WERI-Rb-1 (cell line): ENCODE measurements at regions not wholly inside any gene's neighbourhood (a gene's known extent, or its start where the extent isn't known, plus 50 kb on each side); places are given as distances from the start of the nearest gene placed in this dataset.
A peak's percentile ranks its signal among the peaks of the same experiment; 100 is the strongest.

ENCODE experiments used
- DNase-seq: peaks from one replicate; pipeline ENCODE4 v3.0.0-alpha.2; 2020
- H3K27ac ChIP-seq: fragments of 250-450 bp; sonication (Bioruptor Pico); 2 replicates; pipeline ENCODE4 v1.5.1; 2020; ENCODE audit warnings: mild to moderate bottlenecking, moderate library complexity
- H3K27me3 ChIP-seq: fragments of 250-450 bp; sonication (Bioruptor Pico); 2 replicates; pipeline ENCODE4 v1.5.1; 2021; ENCODE audit warnings: mild to moderate bottlenecking, low read depth, moderate library complexity; ENCODE audit not compliant: insufficient read depth, severe bottlenecking
- H3K36me3 ChIP-seq: fragments of 250-450 bp; sonication (Bioruptor Pico); 2 replicates; pipeline ENCODE4 v1.5.1; 2020; ENCODE audit warnings: mild to moderate bottlenecking, moderate library complexity
- H3K4me3 ChIP-seq: 2 replicates; pipeline ENCODE4 v1.5.1; 2011; ENCODE audit warnings: low read depth, mild to moderate bottlenecking, control low read depth, low read length
- H3K9me3 ChIP-seq: fragments of 250-450 bp; sonication (Bioruptor Pico); 2 replicates; pipeline ENCODE4 v1.5.1; 2021; ENCODE audit warnings: mild to moderate bottlenecking, moderate library complexity; ENCODE audit not compliant: severe bottlenecking
- TF ChIP-seq, protein P1 (sequence below): IDR thresholded peaks from 2 replicates; pipeline ENCODE4 v1.5.1; 2011; ENCODE audit warnings: low read depth, mild to moderate bottlenecking, control low read depth, inconsistent platforms, low read length

DNA sequence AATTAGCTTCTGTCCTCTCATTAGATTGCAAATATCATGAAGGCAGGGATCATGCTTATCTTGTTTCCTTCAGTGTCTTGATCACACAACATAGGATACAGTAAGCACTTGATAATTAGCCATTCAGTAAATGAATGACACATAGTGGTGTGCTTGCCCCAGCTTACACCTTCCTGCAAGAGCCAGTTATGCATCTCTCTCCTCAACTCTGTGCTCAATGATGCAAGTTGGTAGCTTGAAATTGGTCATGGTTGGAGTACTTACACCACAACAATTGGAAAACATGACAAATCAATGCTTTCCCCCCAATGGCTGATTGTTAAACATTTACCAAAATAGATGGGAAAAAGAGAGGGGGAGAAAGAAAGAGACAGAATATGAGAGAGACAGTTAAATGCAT lies 129.2 kb downstream of the NUF2 start:
- no peak for DNase-seq
- Histone ChIP-seq H3K36me3 (no peaks in the 10 kb centered on the region), H3K9me3 (peaks cover 4% of the 10 kb centered on the region), H3K4me3 (no peak overlapping the region), H3K27me3 (no peaks in the 10 kb centered on the region), H3K27ac (no peak overlapping the region)
- TF ChIP-seq, protein P1, sequence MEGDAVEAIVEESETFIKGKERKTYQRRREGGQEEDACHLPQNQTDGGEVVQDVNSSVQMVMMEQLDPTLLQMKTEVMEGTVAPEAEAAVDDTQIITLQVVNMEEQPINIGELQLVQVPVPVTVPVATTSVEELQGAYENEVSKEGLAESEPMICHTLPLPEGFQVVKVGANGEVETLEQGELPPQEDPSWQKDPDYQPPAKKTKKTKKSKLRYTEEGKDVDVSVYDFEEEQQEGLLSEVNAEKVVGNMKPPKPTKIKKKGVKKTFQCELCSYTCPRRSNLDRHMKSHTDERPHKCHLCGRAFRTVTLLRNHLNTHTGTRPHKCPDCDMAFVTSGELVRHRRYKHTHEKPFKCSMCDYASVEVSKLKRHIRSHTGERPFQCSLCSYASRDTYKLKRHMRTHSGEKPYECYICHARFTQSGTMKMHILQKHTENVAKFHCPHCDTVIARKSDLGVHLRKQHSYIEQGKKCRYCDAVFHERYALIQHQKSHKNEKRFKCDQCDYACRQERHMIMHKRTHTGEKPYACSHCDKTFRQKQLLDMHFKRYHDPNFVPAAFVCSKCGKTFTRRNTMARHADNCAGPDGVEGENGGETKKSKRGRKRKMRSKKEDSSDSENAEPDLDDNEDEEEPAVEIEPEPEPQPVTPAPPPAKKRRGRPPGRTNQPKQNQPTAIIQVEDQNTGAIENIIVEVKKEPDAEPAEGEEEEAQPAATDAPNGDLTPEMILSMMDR: no peak

DNA sequence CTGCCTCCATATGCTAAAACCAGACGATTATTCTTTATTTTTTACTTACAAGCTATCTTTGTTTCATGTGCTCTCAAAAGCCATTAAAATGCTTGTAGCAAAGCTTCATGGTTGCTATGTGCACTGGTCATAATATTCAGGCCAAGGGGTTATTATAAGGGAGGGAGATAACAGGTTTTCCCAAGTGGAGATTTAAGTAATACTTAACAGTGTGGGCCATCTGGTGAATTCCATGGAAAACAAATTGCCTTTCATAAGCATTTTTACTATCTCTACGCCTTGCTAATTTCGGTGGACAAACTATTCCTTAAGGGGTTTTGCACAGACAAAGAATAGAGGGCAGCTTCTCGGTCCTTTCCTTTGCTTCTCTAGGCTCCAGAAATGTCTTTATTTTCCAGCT lies 137.8 kb downstream of the NUF2 start:
- no peak for DNase-seq
- TF ChIP-seq, protein P1: no peak
- Histone ChIP-seq H3K27ac (peak overlapping the region; percentile 27), H3K9me3 (no peaks in the 10 kb centered on the region), H3K4me3 (no peak overlapping the region), H3K27me3 (no peaks in the 10 kb centered on the region), H3K36me3 (no peaks in the 10 kb centered on the region)

DNA sequence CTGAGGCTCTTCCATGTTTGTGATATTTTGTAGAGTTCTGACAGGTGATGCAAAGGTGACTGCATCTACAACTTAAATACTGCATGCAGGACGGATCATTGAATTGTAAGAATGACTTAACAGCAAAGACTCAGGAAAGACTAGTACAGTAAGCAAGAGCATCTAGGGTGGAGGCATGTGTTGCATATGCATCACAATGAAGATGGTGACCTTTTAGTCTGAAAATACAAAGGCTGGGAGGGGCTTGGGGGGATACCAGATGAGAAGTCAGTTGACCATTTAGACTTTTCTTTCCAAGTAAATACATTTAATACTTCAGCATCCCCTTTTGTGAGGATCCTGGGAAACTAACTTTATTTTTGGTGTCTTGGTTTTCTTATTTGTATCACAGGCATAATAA lies 145.5 kb downstream of the NUF2 start:
- no peak overlapping the region for H3K27ac ChIP-seq
- H3K9me3 ChIP-seq: no peaks in the 10 kb centered on the region
- H3K27me3 ChIP-seq: no peaks in the 10 kb centered on the region
- no peak overlapping the region for H3K4me3 ChIP-seq
- H3K36me3 ChIP-seq: no peaks in the 10 kb centered on the region
- no peak for DNase-seq
- TF ChIP-seq, protein P1: no peak

DNA sequence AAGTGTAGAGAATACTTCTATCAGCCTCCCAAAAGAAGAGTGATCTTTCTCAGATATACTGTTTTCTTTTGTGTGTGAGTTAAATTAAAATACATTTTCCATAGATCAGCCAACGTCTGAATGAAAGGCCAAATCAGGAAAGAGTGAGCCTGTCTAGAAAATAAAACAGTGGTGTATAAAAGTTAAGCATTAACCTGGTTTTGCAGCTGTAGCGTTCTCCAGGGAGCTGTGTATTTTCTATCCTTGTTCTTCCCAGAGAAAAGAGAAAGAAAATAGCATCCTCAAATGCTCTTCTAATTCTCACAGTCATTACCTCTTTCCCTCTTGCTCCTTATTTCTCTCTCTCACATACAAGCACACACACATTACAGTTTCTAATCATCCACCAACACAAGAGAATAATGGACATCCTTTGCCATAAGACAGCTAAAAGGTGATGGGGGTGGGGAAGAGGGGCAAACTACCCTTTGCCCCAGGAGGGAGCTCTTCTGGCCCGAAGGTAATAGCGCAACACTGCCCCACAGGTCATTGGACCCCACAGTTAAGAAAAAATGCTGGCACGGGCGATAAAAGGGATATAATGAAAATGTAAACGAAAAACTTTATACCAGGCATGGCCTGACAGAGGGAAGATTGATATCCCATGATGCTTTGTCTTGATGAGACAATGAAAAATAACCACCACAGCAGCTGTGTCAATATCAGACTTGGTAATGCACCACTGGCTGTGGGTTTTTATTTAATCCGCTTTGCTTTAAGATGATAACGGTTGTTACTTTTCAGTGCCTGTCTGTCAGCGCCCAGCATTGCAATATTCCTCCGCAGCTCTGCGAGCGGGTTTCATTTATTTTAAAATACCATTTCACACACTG lies 150.3 kb downstream of the NUF2 start:
- peak overlapping the region; percentile 61 for H3K27ac ChIP-seq
- H3K27me3 ChIP-seq: no peaks in the 10 kb centered on the region
- TF ChIP-seq, protein P1: peak; percentile 10; the same call in 1 of the 2 replicates
- H3K9me3 ChIP-seq: no peaks in the 10 kb centered on the region
- H3K36me3 ChIP-seq: no peaks in the 10 kb centered on the region
- DNase-seq: peak; percentile 67
- H3K4me3 ChIP-seq: peak overlapping the region; percentile 40

DNA sequence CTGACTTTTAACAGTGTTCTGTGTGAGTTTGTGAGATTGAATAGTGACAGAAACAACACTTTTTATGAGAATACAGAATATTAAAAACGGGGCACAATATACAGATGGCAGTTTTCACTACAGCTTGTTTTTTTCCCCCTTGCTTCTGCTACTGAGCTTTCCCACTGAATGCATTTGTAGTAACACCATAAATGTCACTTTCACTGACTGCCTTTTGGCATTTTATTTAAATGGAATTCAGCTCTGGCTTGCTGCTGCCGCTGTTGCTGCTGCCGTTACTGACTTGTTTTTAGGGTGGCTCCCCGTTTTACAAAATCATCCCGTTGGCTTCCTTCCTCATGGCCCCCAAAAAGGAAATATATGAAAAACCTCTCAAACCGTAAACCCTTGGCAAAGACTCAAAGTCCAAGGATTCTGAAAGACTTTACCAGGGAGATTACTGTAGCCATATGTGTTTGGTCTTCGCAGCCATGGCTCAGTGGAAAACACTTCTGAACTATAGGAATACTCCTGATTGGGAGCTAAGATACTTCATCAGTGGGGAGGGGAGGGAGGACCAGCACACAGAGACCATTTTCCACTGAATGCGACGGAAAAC lies 151.0 kb downstream of the NUF2 start:
- H3K36me3 ChIP-seq: no peaks in the 10 kb centered on the region
- H3K9me3 ChIP-seq: no peaks in the 10 kb centered on the region
- peak; percentile 19 for DNase-seq
- peak overlapping the region; percentile 61 for H3K27ac ChIP-seq
- H3K27me3 ChIP-seq: no peaks in the 10 kb centered on the region
- H3K4me3 ChIP-seq: peak overlapping the region; percentile 40
- TF ChIP-seq, protein P1: no peak
